PC-3 (cell line): ENCODE measurements at regions not wholly inside any gene's neighbourhood (a gene's known extent, or its start where the extent isn't known, plus 50 kb on each side); places are given as distances from the start of the nearest gene placed in this dataset.

Experiments used
- ATAC-seq: fragments of 200-7000 bp; cut with Tn5 transposase; 2 replicates; pipeline ENCODE4 v1.9.1; 2020; ENCODE audit warnings: mild to moderate bottlenecking, moderate library complexity
- BruUV-seq: library from RNA; stranded (reverse); fragments of 400-500 nt; replicated peaks from 2 replicates; lab custom pipeline; 2021; lab: Mats Ljungman, UMichigan
- CTCF ChIA-PET: fragments of 300-600 bp; sonication (Branson Sonifier 250); formaldehyde crosslinking; loops from one replicate; lab custom pipeline; 2022; ENCODE audit warnings: antibody characterized with exemption; lab: Charles Lee
- POLR2A ChIA-PET: fragments of 300-600 bp; sonication (Branson Sonifier 250); formaldehyde crosslinking; loops from one replicate; lab custom pipeline; 2022; ENCODE audit warnings: antibody characterized with exemption; ENCODE audit not compliant: unreplicated experiment; lab: Charles Lee
- DNase-seq: peaks from one replicate; pipeline ENCODE4 v3.0.0-alpha.2; 2015
- H2AFZ ChIP-seq: fragments of 300-600 bp; sonication (generic); 2 replicates; pipeline ENCODE4 v1.6.0; 2016; ENCODE audit warnings: antibody characterized with exemption, low read length
- H3F3A ChIP-seq: fragments of 300-600 bp; sonication (generic); one replicate; pipeline ENCODE4 v1.6.0; 2017; ENCODE audit warnings: antibody characterized with exemption, low read length, control low read depth, mild to moderate bottlenecking; ENCODE audit not compliant: unreplicated experiment
- H3K27ac ChIP-seq: fragments of 300-600 bp; sonication (generic); 2 replicates; pipeline ENCODE4 v1.5.1; 2016; ENCODE audit warnings: mild to moderate bottlenecking, low read length
- H3K27me3 ChIP-seq: fragments of 300-600 bp; sonication (generic); 2 replicates; pipeline ENCODE4 v1.6.1; 2016; ENCODE audit warnings: low read length, mixed read lengths
- H3K36me3 ChIP-seq: fragments of 300-600 bp; sonication (generic); 2 replicates; pipeline ENCODE4 v1.6.1; 2016; ENCODE audit warnings: low read depth, mixed run types, low read length, mixed read lengths
- H3K4me1 ChIP-seq: fragments of 300-600 bp; sonication (generic); 2 replicates; pipeline ENCODE4 v1.5.1; 2016; ENCODE audit warnings: low read length; ENCODE audit not compliant: insufficient read depth
- H3K4me2 ChIP-seq: fragments of 300-600 bp; sonication (generic); 2 replicates; pipeline ENCODE4 v1.6.0; 2016; ENCODE audit warnings: low read length
- H3K4me3 ChIP-seq: fragments of 300-600 bp; sonication (generic); 2 replicates; pipeline ENCODE4 v1.5.1; 2016; ENCODE audit warnings: mild to moderate bottlenecking, low read length, mixed read lengths
- H3K79me2 ChIP-seq: fragments of 300-600 bp; sonication (generic); 2 replicates; pipeline ENCODE4 v1.6.1; 2017; ENCODE audit warnings: low read length, mixed read lengths
- H3K9ac ChIP-seq: fragments of 300-600 bp; sonication (generic); 2 replicates; pipeline ENCODE4 v1.6.0; 2016; ENCODE audit warnings: mild to moderate bottlenecking, low read length
- H3K9me2 ChIP-seq: fragments of 300-600 bp; sonication (generic); replicated peaks from 2 replicates; pipeline ENCODE4 v1.6.1; 2016; ENCODE audit warnings: mixed run types, low read length, mixed read lengths
- H3K9me3 ChIP-seq: fragments of 300-600 bp; sonication (generic); 2 replicates; pipeline ENCODE4 v1.6.1; 2016; ENCODE audit warnings: low read length, mixed read lengths
- H4K20me1 ChIP-seq: fragments of 300-600 bp; sonication (generic); 2 replicates; pipeline ENCODE4 v1.6.1; 2016; ENCODE audit warnings: low read length, mixed read lengths
- CTCF ChIP-seq: fragments of 300-600 bp; sonication (generic); conservative IDR thresholded peaks from 2 replicates; pipeline ENCODE4 v1.5.1; 2017; ENCODE audit warnings: antibody characterized with exemption, low read depth, mild to moderate bottlenecking, low read length
- EZH2 ChIP-seq: fragments of 300-600 bp; sonication (generic); IDR thresholded peaks from one replicate; pipeline ENCODE4 v1.6.1; 2017; ENCODE audit warnings: antibody characterized with exemption, mild to moderate bottlenecking, low read length; ENCODE audit not compliant: unreplicated experiment
- EZH2phosphoT487 ChIP-seq: fragments of 300-600 bp; sonication (generic); IDR thresholded peaks from 2 replicates; pipeline ENCODE4 v1.6.1; 2018; ENCODE audit warnings: mild to moderate bottlenecking, antibody characterized with exemption, low read length, borderline replicate concordance
- intact Hi-C: fragments of 100-400 bp; cut with micrococcal nuclease; formaldehyde crosslinking; loops from 2 replicates; pipeline ENCODE4 v1.9.0; 2023

DNA sequence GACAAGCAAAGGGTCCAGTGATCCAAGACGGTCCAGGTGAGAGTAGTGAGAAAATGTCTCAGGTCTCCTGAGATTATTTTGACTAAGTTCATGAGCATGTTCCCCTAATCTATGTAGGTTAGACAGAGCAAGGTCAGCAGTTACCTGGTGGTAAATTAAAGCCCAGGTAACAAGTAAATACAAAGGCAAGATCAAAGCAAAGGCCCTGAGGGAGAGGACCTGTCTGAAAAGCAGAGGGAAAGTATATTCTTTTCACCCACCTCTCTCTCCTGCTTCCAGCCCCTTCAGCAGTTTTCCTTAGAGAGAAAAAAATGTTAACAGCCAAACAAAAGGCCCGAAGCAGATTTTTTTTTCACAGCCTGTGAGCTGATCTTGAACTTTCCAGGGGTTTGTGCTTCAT, 302.7 kb downstream of the MAP2K6 start:
- Histone ChIP-seq H3K27me3 (no peaks in the 10 kb centered on the region), H3K9ac (no peak overlapping the region), H3K79me2 (no peaks in the 10 kb centered on the region), H3K9me2 (no peaks in the 10 kb centered on the region), H3K4me2 (no peak overlapping the region), H4K20me1 (no peaks in the 10 kb centered on the region), H3K36me3 (no peaks in the 10 kb centered on the region), H2AFZ (no peak overlapping the region), H3F3A (no peaks in the 10 kb centered on the region), H3K9me3 (no peaks in the 10 kb centered on the region), H3K4me1 (no peaks in the 10 kb centered on the region), H3K27ac (no peak overlapping the region), H3K4me3 (no peak overlapping the region)
- DNase-seq (no peak), ATAC-seq (no peak)
- POLR2A ChIA-PET: interaction anchor here (0.6 kb wide), 1 partner anchor 112 kb away, joined by 6 read pairs; no protein-coding TSS in a partner anchor
- intact Hi-C loops: loop anchor here (10.0 kb wide), 1 partner anchor 62 kb away; no protein-coding TSS in a partner anchor
- BruUV-seq: no TSS peak
- CTCF ChIA-PET: no interaction called here
- no peak for TF ChIP-seq CTCF
- TF ChIP-seq EZH2: no peak
- no peak for TF ChIP-seq EZH2phosphoT487

- POLR2A ChIA-PET: no interaction called here
- H3F3A ChIP-seq: no peaks in the 10 kb centered on the region
- H3K4me3 ChIP-seq: no peak overlapping the region
- CTCF ChIA-PET: no interaction called here
- no peaks in the 10 kb centered on the region for H3K79me2 ChIP-seq
- no peak overlapping the region for H3K27ac ChIP-seq
- intact Hi-C loops: loop anchor here (10.0 kb wide), 1 partner anchor 63 kb away; no protein-coding TSS in a partner anchor
- no peak overlapping the region for H3K9ac ChIP-seq
- no peaks in the 10 kb centered on the region for H3K27me3 ChIP-seq
- H4K20me1 ChIP-seq: no peaks in the 10 kb centered on the region
- no peaks in the 10 kb centered on the region for H3K4me1 ChIP-seq
- H3K4me2 ChIP-seq: no peak overlapping the region
- no TSS peak for BruUV-seq
- no peaks in the 10 kb centered on the region for H3K9me2 ChIP-seq
- no peak overlapping the region for H2AFZ ChIP-seq
- ATAC-seq (no peak), DNase-seq (no peak)
- TF ChIP-seq CTCF (no peak), EZH2 (no peak), EZH2phosphoT487 (no peak)
- no peaks in the 10 kb centered on the region for H3K36me3 ChIP-seq
- no peaks in the 10 kb centered on the region for H3K9me3 ChIP-seq
These were observed 303.3 kb downstream of the MAP2K6 start for GRCh38 chr17:69717819-69718218.

DNA sequence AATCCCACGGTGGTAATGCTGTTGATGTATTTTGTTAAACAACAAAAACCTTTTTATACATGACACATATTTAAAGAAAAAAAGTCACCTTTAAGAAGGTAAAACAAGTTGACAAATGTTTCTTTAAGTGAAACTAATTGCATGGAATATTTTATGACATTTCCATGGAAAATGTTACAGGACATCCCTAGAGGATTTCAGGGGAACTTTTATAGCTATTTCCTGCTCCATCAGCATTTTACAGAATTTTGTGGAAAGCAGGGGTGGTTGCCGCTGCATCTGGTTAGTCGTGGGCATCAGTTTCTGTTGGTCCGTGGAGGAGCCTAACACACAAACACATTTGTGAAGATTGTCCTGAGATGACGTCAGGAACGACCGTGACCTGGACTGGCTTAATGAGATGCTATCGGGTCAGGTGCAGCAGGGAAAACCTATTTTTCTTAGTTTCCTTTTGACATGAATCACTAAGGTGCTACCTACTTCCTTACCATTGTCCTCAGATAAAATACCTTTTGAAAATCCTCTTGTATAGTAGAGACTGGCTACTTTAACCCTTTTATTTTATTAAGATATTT, 305.1 kb downstream of the MAP2K6 start:
- no TSS peak for BruUV-seq
- ATAC-seq (no peak), DNase-seq (no peak)
- Histone ChIP-seq H3K4me1 (no peaks in the 10 kb centered on the region), H3K4me2 (no peak overlapping the region), H3K9me3 (no peaks in the 10 kb centered on the region), H3K4me3 (no peak overlapping the region), H3K27me3 (no peaks in the 10 kb centered on the region), H3K9me2 (no peaks in the 10 kb centered on the region), H3F3A (no peaks in the 10 kb centered on the region), H3K79me2 (no peaks in the 10 kb centered on the region), H3K36me3 (no peaks in the 10 kb centered on the region), H4K20me1 (no peaks in the 10 kb centered on the region), H3K27ac (no peak overlapping the region), H2AFZ (no peak overlapping the region), H3K9ac (no peak overlapping the region)
- POLR2A ChIA-PET: no interaction called here
- intact Hi-C loops: loop anchor here (10.0 kb wide), 1 partner anchor 65 kb away; no protein-coding TSS in a partner anchor
- TF ChIP-seq EZH2phosphoT487 (no peak), CTCF (no peak), EZH2 (no peak)
- CTCF ChIA-PET: interaction anchor here (0.6 kb wide), 1 partner anchor 343 kb away, joined by 3 read pairs; no protein-coding TSS in a partner anchor
